Lower lobe of right lung (tissue), 2 donors: ENCODE measurements at regions not wholly inside any gene's neighbourhood (a gene's known extent, or its start where the extent isn't known, plus 50 kb on each side); places are given as distances from the start of the nearest gene placed in this dataset.

Experiments
- ATAC-seq, 2 donors: fragments of 200-7000 bp; cut with Tn5 transposase; one replicate each; pipeline ENCODE4 v1.9.1; 2020 to 2022; ENCODE audit warnings: mild to moderate bottlenecking in 2 of 2, moderate library complexity in 2 of 2
- DNase-seq: peaks from one replicate; pipeline ENCODE4 v3.0.0-alpha.2; 2020
- H3K27ac ChIP-seq: fragments of 200-600 bp; one replicate; pipeline ENCODE4 v1.8.0; 2022
- H3K27me3 ChIP-seq: fragments of 200-600 bp; one replicate; pipeline ENCODE4 v1.8.0; 2022; ENCODE audit warnings: low read depth
- H3K36me3 ChIP-seq: fragments of 200-600 bp; one replicate; pipeline ENCODE4 v1.8.0; 2022; ENCODE audit warnings: mild to moderate bottlenecking
- H3K4me1 ChIP-seq: fragments of 200-600 bp; one replicate; pipeline ENCODE4 v1.8.0; 2022
- H3K4me3 ChIP-seq: fragments of 200-600 bp; one replicate; pipeline ENCODE4 v1.8.0; 2022; ENCODE audit warnings: mild to moderate bottlenecking
- H3K9me3 ChIP-seq: fragments of 200-600 bp; one replicate; pipeline ENCODE4 v1.8.0; 2022
- CTCF ChIP-seq: fragments of 200-600 bp; IDR thresholded peaks from one replicate; pipeline ENCODE4 v1.8.0; 2022; ENCODE audit warnings: antibody characterized with exemption, mild to moderate bottlenecking
- intact Hi-C: fragments of 100-400 bp; cut with DNase I; formaldehyde crosslinking; loops from one replicate; pipeline ENCODE4 v1.11.0; 2022
- donor health status: DM: no; HTN: yes; CAD: no; lungs with severe emphysema.

GRCh38 chr6:88474720-88475119 lies 308.6 kb upstream of the CNR1 start:
- intact Hi-C loops, result no loop called here
- TF ChIP-seq CTCF, result no peak
- Histone ChIP-seq H3K27ac (no peak overlapping the region), H3K36me3 (no peaks in the 10 kb centered on the region), H3K9me3 (no peaks in the 10 kb centered on the region), H3K27me3 (no peaks in the 10 kb centered on the region), H3K4me1 (no peaks in the 10 kb centered on the region), H3K4me3 (no peak overlapping the region)
- ATAC-seq (no peak), DNase-seq (no peak)

GRCh38 chr6:88473589-88473988 lies 307.4 kb upstream of the CNR1 start:
- Histone ChIP-seq H3K27me3 (no peaks in the 10 kb centered on the region), H3K36me3 (no peaks in the 10 kb centered on the region), H3K9me3 (no peaks in the 10 kb centered on the region), H3K4me1 (no peaks in the 10 kb centered on the region), H3K27ac (no peak overlapping the region), H3K4me3 (no peak overlapping the region)
- TF ChIP-seq CTCF, result no peak
- ATAC-seq, result no peak
- no peak for DNase-seq
- intact Hi-C loops, result no loop called here

GRCh38 chr6:88472851-88473525 lies 306.8 kb upstream of the CNR1 start:
- Histone ChIP-seq H3K27ac (no peak overlapping the region), H3K36me3 (no peaks in the 10 kb centered on the region), H3K4me3 (no peak overlapping the region), H3K4me1 (no peaks in the 10 kb centered on the region), H3K9me3 (no peaks in the 10 kb centered on the region), H3K27me3 (no peaks in the 10 kb centered on the region)
- TF ChIP-seq CTCF, result no peak
- ATAC-seq, result no peak
- intact Hi-C loops, result no loop called here
- no peak for DNase-seq

- intact Hi-C loops, result no loop called here
- Histone ChIP-seq H3K27ac (no peak overlapping the region), H3K4me3 (no peak overlapping the region), H3K36me3 (no peaks in the 10 kb centered on the region), H3K9me3 (no peaks in the 10 kb centered on the region), H3K27me3 (no peaks in the 10 kb centered on the region), H3K4me1 (no peaks in the 10 kb centered on the region)
- ATAC-seq, result no peak
- no peak for DNase-seq
- TF ChIP-seq CTCF, result no peak
These were observed 293.5 kb upstream of the CNR1 start for GRCh38 chr6:88459643-88460042.

DNA sequence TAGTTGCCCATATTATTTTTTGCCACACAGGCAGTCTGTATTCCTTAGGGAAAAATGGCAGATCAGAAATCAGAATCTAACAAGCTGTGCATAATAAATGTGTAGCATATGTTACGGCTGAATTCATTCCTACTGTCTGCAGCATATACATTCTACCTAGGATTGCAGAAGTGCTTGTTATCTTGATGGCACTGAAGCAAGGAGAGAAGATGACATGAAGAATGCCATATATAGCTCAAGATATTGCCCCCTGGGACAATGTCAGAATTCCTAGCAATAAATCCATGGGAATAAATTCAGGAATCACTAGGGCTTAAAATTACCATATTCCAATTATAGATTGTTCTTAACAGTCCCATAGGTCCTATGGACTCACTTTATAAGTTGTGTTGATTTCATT lies 293.0 kb upstream of the CNR1 start:
- DNase-seq (no peak), ATAC-seq (no peak)
- H3K4me1 ChIP-seq, result no peaks in the 10 kb centered on the region
- TF ChIP-seq CTCF, result no peak
- H3K9me3 ChIP-seq, result no peaks in the 10 kb centered on the region
- H3K4me3 ChIP-seq, result no peak overlapping the region
- H3K27ac ChIP-seq, result no peak overlapping the region
- intact Hi-C loops, result no loop called here
- no peaks in the 10 kb centered on the region for H3K36me3 ChIP-seq
- no peaks in the 10 kb centered on the region for H3K27me3 ChIP-seq
